Tongue (tissue), 1 donor: ENCODE measurements at regions not wholly inside any gene's neighbourhood (a gene's known extent, or its start where the extent isn't known, plus 50 kb on each side); places are given as distances from the start of the nearest gene placed in this dataset.
A peak's percentile ranks its signal among the peaks of the same experiment; 100 is the strongest.
"Not testable (repeated sequence)": the region's sequence is repeated elsewhere in the genome, so short reads cannot be mapped to it uniquely, and the experiment has no call there.

Source experiments
- DNase-seq: peaks from one replicate; pipeline ENCODE4 v3.0.0-alpha.2; 2015

DNA sequence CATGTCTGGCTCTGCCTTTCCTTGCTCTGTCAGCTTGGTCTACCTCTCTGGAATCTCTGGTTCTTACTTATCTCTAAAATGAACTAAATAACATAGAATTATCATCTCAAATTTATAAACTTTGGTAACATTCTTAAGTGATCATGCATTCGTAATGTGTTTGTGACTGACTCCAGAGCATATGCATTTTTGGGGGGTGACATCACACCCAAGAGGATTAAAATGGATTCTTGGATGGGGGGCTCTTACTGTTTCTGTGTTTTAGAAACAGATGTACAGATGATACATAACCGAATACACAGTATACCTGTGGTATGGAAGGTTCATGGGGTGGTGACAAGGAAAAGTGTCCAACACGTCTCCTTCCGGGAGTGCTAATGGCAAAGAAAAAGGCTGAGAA, 1162.1 kb downstream of the VRK1 start:
- DNase-seq, result no peak

DNA sequence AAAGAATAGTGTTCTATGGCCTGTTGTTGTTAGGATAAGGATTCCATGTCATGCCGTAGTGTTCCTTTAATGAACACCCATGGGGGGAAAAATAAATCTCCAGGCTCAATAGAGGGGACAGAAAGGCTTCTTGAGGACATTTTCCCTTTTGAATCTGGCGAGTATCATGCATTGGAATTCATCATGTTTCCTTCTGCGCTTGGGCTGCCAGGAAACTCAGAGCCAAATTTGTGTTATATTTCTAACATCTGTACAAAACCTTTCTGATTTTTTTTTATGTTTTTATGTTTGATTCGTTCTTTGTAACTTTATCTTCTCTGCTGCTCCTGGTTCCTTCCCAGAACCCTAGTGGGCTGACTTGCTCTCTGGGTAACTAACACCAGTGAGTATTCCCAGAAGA, 1163.3 kb downstream of the VRK1 start:
- DNase-seq, result no peak

DNA sequence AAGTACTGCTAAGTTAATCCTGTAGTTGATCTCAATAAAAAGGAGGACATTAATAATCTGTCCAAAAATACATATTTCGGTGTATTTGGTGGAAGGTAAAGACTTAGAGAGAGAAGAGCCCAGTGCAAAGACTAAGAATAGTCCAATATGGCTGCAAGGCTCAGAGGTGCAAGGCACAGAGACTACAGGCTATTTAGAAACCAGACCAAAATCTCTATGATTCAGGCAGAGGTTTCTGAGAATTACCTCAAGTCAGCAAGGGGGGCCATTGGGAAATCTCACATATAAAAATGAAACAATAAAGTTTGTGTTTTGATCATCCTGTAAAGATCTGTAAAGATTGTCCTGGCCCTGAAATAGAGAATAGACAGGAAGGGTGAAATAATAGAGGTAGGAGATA, 1173.0 kb downstream of the VRK1 start:
- no peak for DNase-seq

DNA sequence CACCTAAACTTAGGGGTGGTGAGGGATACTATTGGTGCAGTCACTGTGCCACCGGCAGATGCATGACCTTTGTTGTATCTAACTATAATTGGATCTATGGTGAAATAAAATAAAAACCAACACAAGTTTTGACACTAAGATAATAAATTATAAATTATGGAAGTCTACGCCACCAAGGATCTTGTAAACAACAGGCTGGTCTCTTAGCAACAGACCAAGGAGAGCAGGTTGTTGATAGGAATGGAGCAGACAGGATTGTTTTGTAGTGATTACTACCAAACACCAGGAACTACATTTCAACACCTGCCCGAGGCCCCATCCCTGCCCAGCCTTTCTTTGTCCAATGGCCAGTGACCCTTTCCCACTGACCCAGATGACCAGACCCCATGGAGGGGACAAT, 1178.0 kb downstream of the VRK1 start:
- DNase-seq, result no peak

DNA sequence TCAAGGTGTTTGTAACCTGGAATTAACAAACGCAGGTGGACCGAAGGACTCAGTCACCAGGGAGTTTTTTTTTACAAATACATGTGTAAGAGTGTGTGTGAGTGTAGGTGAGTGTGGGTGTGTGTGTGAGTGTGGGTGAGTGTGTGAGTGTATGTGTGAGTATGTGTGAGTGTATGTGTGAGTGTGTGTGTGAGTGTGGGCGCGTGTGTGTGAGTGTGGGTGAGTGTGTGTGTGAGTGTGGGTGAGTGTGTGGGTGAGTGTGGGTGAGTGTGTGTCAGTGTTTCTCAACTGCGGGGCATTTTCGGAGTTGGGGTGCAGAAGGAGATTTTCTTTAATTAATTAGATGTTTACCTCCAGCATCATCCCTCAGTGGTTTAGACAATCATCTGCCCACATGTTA, 1178.8 kb downstream of the VRK1 start:
- DNase-seq, result no peak

DNA sequence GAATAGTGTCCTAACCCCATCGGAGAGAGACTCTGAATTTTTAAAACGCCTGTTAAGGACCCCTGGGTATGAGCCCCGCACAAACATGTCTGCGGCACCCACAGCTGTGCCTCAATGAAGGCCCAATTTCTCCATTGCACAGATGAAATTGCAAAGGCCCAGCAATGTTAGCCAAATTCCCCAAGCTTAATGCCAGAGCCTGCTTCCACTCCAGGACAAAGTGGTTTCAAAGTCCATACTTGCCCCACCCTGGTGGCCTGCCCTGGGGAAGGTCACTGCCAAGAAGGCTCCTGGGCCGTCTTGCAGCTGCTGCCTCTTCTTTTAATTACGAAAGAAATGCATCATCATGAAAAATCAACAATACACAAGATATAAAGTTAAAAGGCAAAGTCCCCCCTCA, 1179.7 kb downstream of the VRK1 start:
- DNase-seq, result peak; percentile 29

DNA sequence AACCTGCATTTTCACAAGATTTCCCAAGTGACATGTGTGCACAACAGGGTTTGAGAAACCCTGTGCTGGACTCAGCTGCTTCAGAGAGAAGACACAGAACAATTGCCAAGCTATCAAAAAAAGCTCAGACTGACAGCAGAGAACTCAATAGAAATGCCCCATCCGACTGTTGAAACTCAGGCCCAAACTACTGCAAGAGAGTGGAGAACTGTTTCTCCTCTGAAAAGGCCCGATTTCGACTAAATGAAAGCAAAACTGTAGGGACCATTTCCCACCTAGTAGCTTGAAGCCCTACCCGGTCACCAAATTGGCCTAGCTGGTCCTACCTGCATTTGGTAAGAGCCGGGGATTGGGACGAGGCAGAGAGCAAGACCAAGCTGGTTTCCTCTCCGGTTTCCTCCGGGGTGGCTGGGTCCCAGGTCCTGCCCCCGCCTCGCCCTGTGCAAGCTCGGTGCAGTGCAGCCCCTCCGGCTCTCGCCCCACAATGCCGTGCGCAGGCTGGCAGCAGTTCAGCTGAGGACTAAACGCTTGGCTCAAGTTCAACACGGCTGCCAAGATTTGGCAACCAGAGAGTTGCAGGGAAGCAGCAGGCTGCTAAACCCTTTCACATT, 1180.6 kb downstream of the VRK1 start:
- DNase-seq, result peak; percentile 97

DNA sequence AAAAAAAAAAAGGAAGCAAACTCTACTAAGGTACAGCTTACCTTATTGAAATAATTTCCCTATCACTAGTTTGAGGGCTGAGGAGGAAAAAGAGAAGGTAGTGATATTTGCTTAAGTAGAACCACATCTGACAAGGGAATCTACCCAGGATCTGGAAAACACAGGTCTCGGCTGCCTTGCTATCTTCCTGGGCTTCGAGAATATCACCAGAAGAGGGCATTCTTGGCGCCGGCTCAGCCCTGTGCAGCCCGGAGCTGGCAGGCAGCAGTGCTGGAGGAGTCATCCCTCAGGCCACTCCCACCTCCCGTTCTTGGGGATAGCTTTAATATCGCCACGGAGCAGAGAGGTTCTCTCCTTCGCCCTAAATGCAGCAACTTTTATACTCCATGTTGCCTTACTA, 1181.2 kb downstream of the VRK1 start:
- DNase-seq, result peak; percentile 89

DNA sequence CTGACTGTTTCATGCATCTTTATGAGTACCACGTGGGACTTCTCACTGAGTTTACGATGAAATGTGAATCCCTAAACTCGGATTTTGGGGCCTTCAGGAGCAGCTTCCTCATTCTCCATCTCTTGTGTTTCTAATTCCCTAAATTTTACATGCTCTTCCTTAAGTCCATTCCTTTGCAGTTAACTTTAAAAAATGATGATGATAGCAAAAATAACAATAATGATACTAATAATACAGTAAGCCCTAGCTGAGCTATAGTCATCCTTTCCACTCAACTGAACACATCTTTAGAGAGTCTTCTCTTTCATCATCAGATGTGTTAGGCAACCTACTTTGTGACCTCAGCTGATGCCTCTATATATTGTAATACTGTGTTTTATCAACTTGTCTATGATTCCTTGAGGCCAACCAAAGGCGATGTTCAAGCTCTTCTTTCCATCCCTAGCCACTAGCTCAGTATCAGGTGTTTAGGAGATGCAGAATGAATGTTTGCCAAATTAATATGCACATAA, 1196.4 kb downstream of the VRK1 start:
- no peak for DNase-seq

DNA sequence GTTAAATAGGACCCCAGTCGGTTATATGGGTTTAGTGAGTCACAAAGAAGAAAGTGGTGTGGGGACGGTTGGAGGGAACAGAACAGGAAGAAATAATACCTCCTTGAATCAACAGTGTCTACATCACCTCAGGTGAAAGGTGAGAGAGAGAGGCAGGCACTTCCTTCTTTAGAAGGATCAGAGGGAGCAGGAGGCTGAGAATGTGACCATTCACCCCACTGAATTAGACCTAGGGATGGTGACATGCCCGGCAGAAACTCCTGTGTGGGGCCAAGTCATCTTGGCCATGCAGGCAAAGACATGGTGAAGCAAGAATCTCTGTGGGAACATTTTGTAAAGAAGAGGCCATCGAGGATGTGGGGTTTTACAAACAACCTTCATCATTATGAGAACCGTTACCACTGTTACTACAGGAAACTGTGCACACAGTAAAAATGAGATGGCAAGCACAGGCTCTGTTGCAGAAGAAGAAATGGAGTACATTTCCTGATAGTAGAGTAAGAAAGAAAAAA, 1196.9 kb downstream of the VRK1 start:
- DNase-seq, result no peak

DNA sequence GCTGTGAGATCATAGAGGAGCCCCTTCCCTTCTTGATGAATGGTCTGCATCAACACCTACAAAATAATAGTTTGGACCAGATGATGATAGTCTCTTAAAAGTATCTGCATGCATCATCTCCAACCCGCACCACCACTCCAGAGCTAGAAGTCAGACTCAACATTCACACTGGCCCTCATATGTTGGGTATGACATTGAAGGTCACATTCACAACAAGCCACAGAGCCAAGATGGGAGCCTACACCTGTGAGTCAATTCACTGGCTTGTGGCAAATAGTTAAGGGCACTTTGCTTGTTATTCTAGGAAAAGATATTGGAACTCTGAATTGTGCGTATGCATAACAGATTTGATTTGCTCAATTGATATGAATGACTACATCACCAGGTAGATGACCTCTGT, 1197.9 kb downstream of the VRK1 start:
- no peak for DNase-seq

DNA sequence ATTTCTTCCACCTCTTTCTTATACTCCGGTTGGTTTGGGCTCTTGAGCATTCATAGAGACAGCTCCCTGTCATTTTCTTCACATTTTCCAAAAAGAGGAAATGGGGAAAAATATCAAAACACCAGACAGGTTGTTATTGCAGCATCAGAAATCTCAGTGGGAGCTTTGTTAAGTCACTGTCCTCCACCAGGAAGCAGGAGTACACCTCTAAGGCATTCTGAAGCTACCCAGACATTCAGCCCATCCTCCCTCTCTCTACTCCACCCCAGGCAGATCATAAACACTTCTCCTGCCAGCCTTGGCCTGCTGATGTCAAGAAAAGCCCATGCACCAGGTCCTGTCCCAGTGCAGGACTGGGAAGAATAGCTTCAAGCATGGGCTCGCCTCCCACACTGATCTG, 1198.3 kb downstream of the VRK1 start:
- no peak for DNase-seq

DNA sequence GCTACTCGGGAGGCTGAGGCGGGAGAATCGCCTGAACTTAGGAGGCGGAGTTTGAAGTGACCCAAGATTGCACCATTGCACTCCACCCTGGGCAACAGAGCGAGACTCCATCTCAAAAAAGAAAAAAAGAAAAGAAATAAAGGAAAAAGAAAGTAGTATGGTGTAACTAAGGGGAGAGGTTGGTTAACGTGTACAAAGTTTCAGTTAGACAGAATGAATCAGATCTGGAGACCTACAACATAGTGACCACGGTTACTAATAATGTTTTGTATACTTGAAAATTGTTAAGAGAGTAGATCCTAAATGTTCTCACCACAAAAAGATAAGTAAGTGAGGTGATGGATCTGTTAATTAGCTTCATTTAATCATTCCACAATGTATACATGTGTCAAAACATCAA, 1208.8 kb downstream of the VRK1 start:
- no peak for DNase-seq

DNA sequence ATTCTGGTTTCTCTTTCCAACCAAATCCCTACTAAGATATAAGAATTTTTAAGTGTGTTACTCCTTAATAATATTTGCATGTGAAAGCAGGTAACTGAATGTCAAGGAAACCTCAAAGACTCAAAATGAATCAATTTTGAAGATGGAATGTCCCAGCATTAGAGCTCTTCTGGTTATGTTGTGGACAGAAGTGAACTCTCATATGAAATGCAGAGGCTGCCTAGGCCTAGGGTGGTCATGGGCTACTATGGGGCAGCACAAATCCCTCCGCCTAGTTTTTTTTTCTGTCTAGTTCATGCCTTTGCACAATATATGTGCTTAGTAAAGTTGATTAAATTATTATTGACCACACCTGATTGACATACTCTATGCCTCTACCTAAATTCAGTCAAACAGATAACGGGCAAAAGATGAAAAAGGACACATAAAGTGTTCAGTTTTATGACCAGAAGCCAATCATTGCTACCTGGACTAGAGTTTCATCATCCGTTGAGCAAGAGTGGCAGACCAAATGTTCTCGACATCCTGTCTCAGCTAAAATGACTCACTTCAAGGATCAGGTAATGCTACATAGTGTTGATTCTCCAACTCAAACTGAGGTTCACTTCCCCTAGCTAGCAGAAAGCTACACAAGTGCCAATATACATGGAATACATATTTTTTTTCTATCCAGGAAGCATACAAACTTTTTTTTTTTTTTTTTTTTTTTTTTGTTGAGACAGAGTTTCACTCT, 1211.4 kb downstream of the VRK1 start:
- no peak for DNase-seq

DNA sequence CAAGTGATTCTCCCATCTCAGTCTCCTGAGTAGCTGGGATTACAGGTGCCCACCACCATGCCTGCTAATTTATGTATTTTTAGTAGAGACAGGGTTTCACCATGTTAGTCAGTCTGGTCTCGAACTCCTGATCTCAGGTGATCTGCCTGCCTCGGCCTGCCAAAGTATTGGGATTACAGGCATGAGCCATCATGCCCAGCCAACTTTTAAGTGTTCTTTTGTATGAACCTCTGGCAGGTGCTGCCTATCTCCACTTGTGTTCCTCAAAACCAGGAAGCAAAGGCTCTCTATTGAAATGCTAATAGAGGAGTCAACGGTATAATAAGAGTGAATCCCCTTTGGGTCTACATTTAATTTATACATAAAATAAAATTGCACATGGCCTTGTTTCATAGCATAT, 1212.0 kb downstream of the VRK1 start:
- not testable (repeated sequence) for DNase-seq

DNA sequence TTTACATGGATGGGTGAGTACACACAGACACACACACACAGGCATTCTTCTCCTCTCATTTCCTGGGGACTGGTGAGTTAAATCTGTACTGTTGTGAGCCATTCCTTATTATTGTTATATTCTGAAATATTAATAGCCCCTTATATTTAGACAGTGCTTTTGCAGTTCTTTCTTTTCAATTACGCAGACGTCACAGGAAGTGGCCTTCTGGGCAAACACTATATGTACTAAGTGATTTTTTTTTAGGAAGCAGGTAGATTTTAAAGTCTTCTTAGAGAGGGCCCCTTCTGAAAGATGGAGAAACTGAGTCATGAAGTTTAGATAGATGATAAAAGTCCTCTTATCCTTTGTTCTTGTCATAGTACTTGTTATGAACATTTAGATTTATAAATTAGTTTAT, 1213.6 kb downstream of the VRK1 start:
- no peak for DNase-seq

DNA sequence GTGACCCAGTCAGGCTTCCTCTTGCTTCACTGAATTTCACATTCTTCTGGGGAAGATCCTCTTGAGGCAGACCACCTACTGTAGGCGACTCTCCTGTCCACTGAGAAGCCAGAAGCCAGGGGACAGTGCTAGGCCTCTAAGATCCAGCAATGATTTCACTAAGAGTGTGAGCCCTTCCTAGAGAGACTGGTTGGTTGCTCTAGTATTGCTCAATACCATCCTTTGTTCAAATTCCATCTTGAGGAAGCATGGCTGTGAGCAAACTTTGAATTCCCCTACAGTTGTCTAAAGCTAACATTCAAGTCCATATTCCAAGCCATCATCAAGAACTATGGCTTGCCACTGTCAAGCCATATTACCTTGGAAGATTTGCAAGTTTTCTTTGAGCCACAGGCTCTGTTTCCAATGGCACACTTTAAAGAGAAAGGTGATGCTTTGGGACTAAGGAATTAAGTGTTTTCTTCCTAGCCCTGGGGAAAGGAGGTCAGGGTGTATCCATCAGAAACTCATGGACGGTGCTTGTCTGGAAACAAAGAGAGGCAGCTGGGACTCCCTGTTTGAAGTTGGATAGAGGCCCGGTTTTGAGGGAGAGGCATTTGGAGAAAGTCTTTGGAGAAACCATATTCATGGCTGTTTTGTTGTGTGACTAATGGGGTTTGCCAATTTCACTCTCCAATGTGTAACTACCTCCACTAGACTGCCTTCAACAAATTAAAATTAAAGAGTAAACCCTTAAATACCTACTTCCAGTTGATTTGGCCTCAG, 1217.9 kb downstream of the VRK1 start:
- DNase-seq, result peak; percentile 18

DNA sequence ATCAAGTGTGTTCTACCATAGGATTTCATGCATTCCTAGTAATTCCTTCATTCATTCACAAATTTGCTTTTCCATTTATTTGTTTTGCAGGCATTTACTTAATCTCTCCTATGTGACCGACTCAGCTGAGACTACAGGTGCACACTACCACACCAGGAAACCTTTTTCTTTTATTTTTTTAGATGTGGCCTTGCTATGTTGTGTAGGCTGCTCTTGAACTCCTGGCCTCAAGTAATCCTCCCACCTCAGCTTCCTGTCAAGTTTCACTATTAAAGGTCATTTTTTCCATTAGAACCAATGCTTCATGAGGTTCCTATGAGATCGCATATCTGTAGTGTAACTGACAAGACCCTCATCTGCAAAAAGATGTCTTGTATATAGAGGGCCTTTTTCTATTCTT, 1218.7 kb downstream of the VRK1 start:
- no peak for DNase-seq

DNA sequence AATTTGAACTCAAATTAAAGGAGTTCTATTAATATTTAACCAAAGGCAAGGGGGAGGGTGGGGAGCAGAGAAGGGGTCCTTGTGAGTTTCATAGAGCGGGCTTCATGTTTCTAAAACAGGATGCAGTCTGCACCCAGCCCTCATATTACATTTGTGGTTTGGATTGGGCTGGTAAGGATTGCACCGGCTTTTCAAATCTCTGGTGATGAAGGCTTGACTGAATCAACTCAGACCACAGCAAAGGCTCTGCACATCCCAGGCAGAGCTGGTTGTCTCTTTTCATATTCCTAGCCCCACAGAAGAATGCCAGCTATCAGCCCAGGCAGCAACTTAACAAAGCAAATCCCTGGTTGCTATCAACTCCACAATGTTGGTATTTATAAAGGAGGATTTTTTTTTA, 1221.4 kb downstream of the VRK1 start:
- no peak for DNase-seq

DNA sequence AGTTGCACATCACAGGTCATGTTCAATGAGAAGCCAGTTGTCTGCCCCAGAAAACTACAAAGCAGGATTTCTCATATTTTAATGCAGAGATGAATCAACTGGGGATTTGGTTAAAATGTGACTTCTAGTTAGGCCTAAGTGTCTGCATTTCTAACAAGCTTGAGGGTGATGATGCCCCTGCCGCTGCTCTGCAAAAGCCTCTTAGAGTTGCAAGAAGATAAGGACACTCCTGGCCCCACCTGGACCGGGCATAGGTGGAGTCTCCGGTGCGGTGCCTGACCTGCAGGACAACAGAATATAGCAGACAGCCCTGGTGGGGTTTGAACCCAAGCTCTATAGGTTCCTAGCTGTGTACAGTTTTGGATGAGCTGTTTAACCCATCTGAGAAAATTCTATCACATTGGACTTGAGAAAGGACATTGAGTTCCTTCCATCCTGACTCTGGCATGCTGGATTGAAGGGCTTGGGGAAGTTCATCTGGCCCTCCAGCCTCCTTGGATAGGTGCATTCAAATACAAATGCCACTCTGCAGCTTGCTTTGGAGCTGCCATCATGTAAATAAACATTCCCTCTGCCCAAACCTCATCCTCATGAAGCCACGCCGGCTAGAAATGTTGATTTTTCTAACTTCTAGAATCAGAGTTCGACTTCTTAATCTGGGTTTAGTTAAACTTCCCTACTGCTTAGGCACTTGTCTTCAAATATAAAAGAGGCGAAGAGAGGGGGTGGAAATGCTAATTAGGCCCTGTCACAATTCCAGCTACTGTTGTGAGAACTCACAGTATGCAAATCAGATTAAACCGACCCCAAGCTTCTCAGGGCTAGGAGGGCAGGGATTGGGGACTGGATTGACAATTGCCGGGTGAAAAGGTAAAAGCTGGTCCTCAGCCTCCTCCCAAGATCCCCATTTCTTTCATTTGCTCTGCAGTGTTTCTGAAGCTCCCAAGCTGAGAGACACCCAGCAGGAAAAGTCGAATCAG, 1225.6 kb downstream of the VRK1 start:
- DNase-seq, result no peak

DNA sequence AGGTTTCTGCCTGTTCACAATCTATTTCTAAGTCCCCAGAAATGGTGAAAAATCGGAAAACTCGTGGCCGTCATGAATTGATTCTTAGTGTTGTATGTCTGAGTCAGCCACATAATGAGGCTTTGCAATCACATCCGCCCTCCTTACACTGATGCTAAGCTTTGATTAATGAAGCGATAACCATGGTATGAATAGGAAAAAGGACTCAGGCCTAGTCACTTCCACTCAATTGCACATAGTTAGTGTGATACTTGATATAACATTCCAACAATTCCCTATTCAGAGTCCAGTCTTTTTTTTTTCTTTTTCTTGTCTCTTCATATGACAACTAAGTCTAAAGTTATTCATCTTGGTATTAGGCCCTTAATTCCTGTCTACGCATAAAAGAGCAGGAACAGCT, 1231.0 kb downstream of the VRK1 start:
- DNase-seq, result no peak

DNA sequence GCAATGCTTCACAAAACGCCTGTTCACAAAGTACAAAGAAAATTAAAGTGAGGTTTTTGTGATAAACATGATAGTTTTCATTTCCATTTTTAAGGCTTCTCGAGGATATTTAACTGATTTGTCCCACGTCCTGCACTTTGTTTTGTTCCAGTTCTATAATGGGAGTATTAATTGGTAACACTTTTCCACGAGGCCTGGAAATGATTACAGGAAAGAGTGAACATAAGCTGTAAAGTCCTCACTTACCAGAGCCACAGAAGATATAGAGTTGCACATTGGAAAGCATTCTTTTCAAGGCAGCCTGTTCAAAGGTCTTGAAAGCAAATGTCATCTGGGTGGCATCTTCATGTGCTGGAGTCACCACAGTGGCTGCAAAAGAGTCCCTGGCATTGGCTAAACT, 1236.6 kb downstream of the BCL11B start:
- no peak for DNase-seq
